SK-N-SH (cell line): ENCODE measurements at regions not wholly inside any gene's neighbourhood (a gene's known extent, or its start where the extent isn't known, plus 50 kb on each side); places are given as distances from the start of the nearest gene placed in this dataset.

Source experiments
- CTCF ChIA-PET: fragments of 300-600, 350-600 bp; formaldehyde crosslinking; extraction: SDS; loops from one replicate; lab custom pipeline; 2021; lab: Yijun Ruan, JAX
- POLR2A ChIA-PET: fragments of 350-600 bp; sonication (Branson Sonifier 250); formaldehyde crosslinking; extraction: SDS; loops from one replicate; lab custom pipeline; 2020; ENCODE audit warnings: antibody characterized with exemption, inconsistent platforms; lab: Yijun Ruan, JAX
- DNase-seq: peaks from one replicate; pipeline ENCODE4 v3.0.0; 2012
- H2AFZ ChIP-seq: fragments of 200-600 bp; sonication (generic); 2 replicates; pipeline ENCODE4 v1.8.1; 2016; ENCODE audit warnings: antibody characterized with exemption, mild to moderate bottlenecking, low read depth
- H3F3A ChIP-seq: fragments of 200-600 bp; sonication (generic); replicated peaks from 2 replicates; pipeline ENCODE3; 2016; ENCODE audit warnings: antibody characterized with exemption, mild to moderate bottlenecking; ENCODE audit not compliant: insufficient read depth
- H3K27ac ChIP-seq, 2 experiments: fragments of 200-500 bp in 1 of 2; fragments of 200-600 bp in 1 of 2; sonication (Bioruptor generic) in 1 of 2; sonication (generic), shearing (Covaris generic) in 1 of 2; 2 replicates each; pipeline versions ENCODE4 v1.5.1 to v1.6.1; 2014 to 2016; ENCODE audit warnings: low read depth in 2 of 2, inconsistent platforms in 1 of 2, low read length in 1 of 2, mild to moderate bottlenecking in 1 of 2, mixed read lengths in 1 of 2
- H3K27me3 ChIP-seq: fragments of 200-600 bp; sonication (generic), shearing (Covaris generic); 2 replicates; pipeline ENCODE4 v1.6.1; 2016; ENCODE audit warnings: mixed run types; ENCODE audit not compliant: insufficient read depth
- H3K36me3 ChIP-seq, 2 experiments: fragments of 200-500 bp in 1 of 2; fragments of 200-600 bp in 1 of 2; sonication (Bioruptor generic) in 1 of 2; sonication (generic) in 1 of 2; replicated peaks in 1 of 2; 2 replicates each; pipeline versions ENCODE3 to v1.5.1; 2014 to 2016; ENCODE audit warnings: low read length in 1 of 2, mild to moderate bottlenecking in 1 of 2; ENCODE audit not compliant: insufficient read depth in 2 of 2, control insufficient read depth in 1 of 2
- H3K4me1 ChIP-seq, 2 experiments: fragments of 200-500 bp in 1 of 2; fragments of 200-600 bp in 1 of 2; sonication (Bioruptor generic) in 1 of 2; sonication (generic), shearing (Covaris generic) in 1 of 2; 2 replicates each; pipeline versions ENCODE4 v1.5.1 to v1.6.1; 2014 to 2016; ENCODE audit warnings: low read depth in 1 of 2, low read length in 1 of 2, mixed run types in 1 of 2; ENCODE audit not compliant: insufficient read depth in 2 of 2, control insufficient read depth in 1 of 2
- H3K4me2 ChIP-seq: fragments of 200-600 bp; sonication (generic), shearing (Covaris generic); 2 replicates; pipeline ENCODE4 v1.6.1; 2017; ENCODE audit warnings: mixed run types
- H3K4me3 ChIP-seq, 2 experiments: fragments of 200-500 bp in 1 of 2; fragments of 200-600 bp in 1 of 2; sonication (Bioruptor generic) in 1 of 2; sonication (generic), shearing (Covaris generic) in 1 of 2; 2 replicates each; pipeline versions ENCODE4 v1.5.1 to v1.8.1; 2014 to 2016; ENCODE audit warnings: low read depth in 2 of 2, inconsistent platforms in 1 of 2, low read length in 1 of 2, mild to moderate bottlenecking in 1 of 2, mixed read lengths in 1 of 2, moderate library complexity in 1 of 2
- H3K79me2 ChIP-seq: fragments of 200-600 bp; sonication (generic); 2 replicates; pipeline ENCODE4 v1.8.1; 2017; ENCODE audit warnings: mild to moderate bottlenecking; ENCODE audit not compliant: insufficient read depth
- H3K9ac ChIP-seq: fragments of 200-600 bp; sonication (generic); 2 replicates; pipeline ENCODE4 v1.6.1; 2017; ENCODE audit warnings: mixed run types
- H3K9me2 ChIP-seq: fragments of 200-600 bp; sonication (generic); 2 replicates; pipeline ENCODE4 v1.6.1; 2017; ENCODE audit warnings: mixed run types
- H3K9me3 ChIP-seq: fragments of 200-600 bp; sonication (generic); 2 replicates; pipeline ENCODE4 v1.6.1; 2017; ENCODE audit warnings: mixed run types, mild to moderate bottlenecking, moderate library complexity
- H4K20me1 ChIP-seq: fragments of 200-600 bp; sonication (generic); 2 replicates; pipeline ENCODE4 v1.6.1; 2017; ENCODE audit warnings: mild to moderate bottlenecking, mixed run types; ENCODE audit not compliant: insufficient read depth
- CHD2 ChIP-seq: fragments of 150-350 bp; IDR thresholded peaks from 2 replicates; pipeline ENCODE4 v1.6.1; 2018; ENCODE audit warnings: low read length; ENCODE audit not compliant: partially characterized antibody
- CTCF ChIP-seq: fragments of 200-600 bp; sonication (generic); IDR thresholded peaks from 2 replicates; pipeline ENCODE4 v1.6.1; 2017; ENCODE audit warnings: antibody characterized with exemption, mild to moderate bottlenecking, moderate library complexity
- EP300 ChIP-seq, 2 experiments: IDR thresholded peaks; 2 replicates each; pipeline versions ENCODE4 v1.4.0 to v1.6.1; 2012; ENCODE audit warnings: borderline replicate concordance in 1 of 2, low read depth in 1 of 2, low read length in 1 of 2
- GABPA ChIP-seq: IDR thresholded peaks from 2 replicates; pipeline ENCODE4 v1.4.0; 2012; ENCODE audit warnings: low read depth, mild to moderate bottlenecking
- MEF2A ChIP-seq: IDR thresholded peaks from 2 replicates; pipeline ENCODE4 v1.4.0; 2012; ENCODE audit warnings: low read depth, borderline replicate concordance
- POLR2AphosphoS5 ChIP-seq: IDR thresholded peaks from 2 replicates; pipeline ENCODE4 v1.6.1; 2012; ENCODE audit warnings: low read depth, low read length
- RAD21 ChIP-seq: IDR thresholded peaks from 2 replicates; pipeline ENCODE4 v1.6.1; 2012; ENCODE audit warnings: mild to moderate bottlenecking, low read length
- REST ChIP-seq: IDR thresholded peaks from 2 replicates; pipeline ENCODE4 v1.6.1; 2012; ENCODE audit warnings: mild to moderate bottlenecking, low read depth, low read length, moderate library complexity
- SMC3 ChIP-seq: IDR thresholded peaks from 2 replicates; pipeline ENCODE4 v1.6.1; 2012; ENCODE audit warnings: low read depth, low read length, improper control_type of control experiment
- TAF1 ChIP-seq: IDR thresholded peaks from 2 replicates; pipeline ENCODE4 v1.6.1; 2012; ENCODE audit warnings: low read depth, mild to moderate bottlenecking, low read length, moderate library complexity, borderline replicate concordance
- TCF12 ChIP-seq: IDR thresholded peaks from 2 replicates; pipeline ENCODE4 v1.4.0; 2012
- TEAD4 ChIP-seq: IDR thresholded peaks from 2 replicates; pipeline ENCODE4 v1.4.0; 2012; ENCODE audit warnings: mild to moderate bottlenecking, borderline replicate concordance; ENCODE audit not compliant: insufficient read depth
- WGBS: methylation state at CpG from one replicate; pipeline ENCODE4 v1.1.6; 2017; ENCODE audit warnings: low lambda C conversion rate; 5-methylcytosine and 5-hydroxymethylcytosine counted together
- TF ChIP-seq, protein P1 (sequence below): IDR thresholded peaks from 2 replicates; pipeline ENCODE4 v1.4.0; 2012; ENCODE audit warnings: low read depth, borderline replicate concordance

- DNase-seq = no peak
- H3K4me2 ChIP-seq = no peak overlapping the region
- H4K20me1 ChIP-seq = no peaks in the 10 kb centered on the region
- no peaks in the 10 kb centered on the region for H3K36me3 ChIP-seq
- H3K9me2 ChIP-seq = no peaks in the 10 kb centered on the region
- H3K27me3 ChIP-seq = no peaks in the 10 kb centered on the region
- H3K79me2 ChIP-seq = no peaks in the 10 kb centered on the region
- CTCF ChIA-PET = no interaction called here
- H3K9me3 ChIP-seq = no peaks in the 10 kb centered on the region
- H3K4me1 ChIP-seq = no peaks in the 10 kb centered on the region
- H2AFZ ChIP-seq = no peak overlapping the region
- POLR2A ChIA-PET = no interaction called here
- WGBS = 38% methylated on average over 5 of the region's 5 CpGs
- H3F3A ChIP-seq = no peaks in the 10 kb centered on the region
- TF ChIP-seq EP300 (IDR thresholded peaks at IDR 0.05; ENCODE audit: borderline replicate concordance in 1 of 2, low read depth in 1 of 2, low read length in 1 of 2) = no peak
- no peak overlapping the region for H3K9ac ChIP-seq
- H3K4me3 ChIP-seq = no peak overlapping the region
- H3K27ac ChIP-seq = no peak overlapping the region
Measured at GRCh38 chr1:104387716-104388508, 638.2 kb downstream of the AMY1C start.

DNA sequence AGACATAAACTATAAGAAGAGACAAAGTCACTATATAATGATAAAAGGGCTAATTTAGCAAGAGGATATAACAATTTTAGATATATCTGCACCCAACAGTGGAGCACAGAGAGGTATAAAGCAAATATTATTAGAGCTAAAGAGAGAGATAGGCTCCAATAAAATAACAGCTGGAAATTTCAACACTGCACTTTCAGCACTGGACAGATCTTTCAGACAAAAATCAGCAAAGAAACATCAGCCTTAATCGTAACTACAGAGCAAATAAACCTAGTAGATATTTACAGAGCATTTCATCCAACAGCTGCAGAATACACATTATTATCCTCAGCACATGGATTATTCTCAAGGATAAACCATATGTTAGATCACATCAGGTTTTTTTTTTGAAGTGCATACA is 642.9 kb downstream of the AMY1C start:
- Histone ChIP-seq H3K79me2 (no peaks in the 10 kb centered on the region), H3K36me3 (no peaks in the 10 kb centered on the region), H2AFZ (no peak overlapping the region), H3K4me3 (no peak overlapping the region), H3F3A (no peaks in the 10 kb centered on the region), H3K9me3 (no peaks in the 10 kb centered on the region), H3K9ac (no peak overlapping the region), H3K4me2 (no peak overlapping the region), H4K20me1 (no peaks in the 10 kb centered on the region), H3K9me2 (no peaks in the 10 kb centered on the region), H3K4me1 (no peaks in the 10 kb centered on the region), H3K27me3 (no peaks in the 10 kb centered on the region), H3K27ac (no peak overlapping the region)
- no peak for DNase-seq
- TF ChIP-seq TEAD4 (no peak), MEF2A (no peak), SMC3 (no peak), CHD2 (no peak), CTCF (no peak), RAD21 (no peak), GABPA (no peak), TAF1 (no peak), POLR2AphosphoS5 (no peak), TCF12 (no peak), REST (no peak)
- TF ChIP-seq, protein P1, sequence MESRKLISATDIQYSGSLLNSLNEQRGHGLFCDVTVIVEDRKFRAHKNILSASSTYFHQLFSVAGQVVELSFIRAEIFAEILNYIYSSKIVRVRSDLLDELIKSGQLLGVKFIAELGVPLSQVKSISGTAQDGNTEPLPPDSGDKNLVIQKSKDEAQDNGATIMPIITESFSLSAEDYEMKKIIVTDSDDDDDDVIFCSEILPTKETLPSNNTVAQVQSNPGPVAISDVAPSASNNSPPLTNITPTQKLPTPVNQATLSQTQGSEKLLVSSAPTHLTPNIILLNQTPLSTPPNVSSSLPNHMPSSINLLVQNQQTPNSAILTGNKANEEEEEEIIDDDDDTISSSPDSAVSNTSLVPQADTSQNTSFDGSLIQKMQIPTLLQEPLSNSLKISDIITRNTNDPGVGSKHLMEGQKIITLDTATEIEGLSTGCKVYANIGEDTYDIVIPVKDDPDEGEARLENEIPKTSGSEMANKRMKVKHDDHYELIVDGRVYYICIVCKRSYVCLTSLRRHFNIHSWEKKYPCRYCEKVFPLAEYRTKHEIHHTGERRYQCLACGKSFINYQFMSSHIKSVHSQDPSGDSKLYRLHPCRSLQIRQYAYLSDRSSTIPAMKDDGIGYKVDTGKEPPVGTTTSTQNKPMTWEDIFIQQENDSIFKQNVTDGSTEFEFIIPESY = no peak
- WGBS = 19% methylated on average over 1 of the region's 1 CpG
- POLR2A ChIA-PET = no interaction called here
- CTCF ChIA-PET = no interaction called here
